Activated T-cell treated with anti-CD3 and anti-CD28 coated beads, Interleukin-2, amount 50 U/mL, for 4 hours (primary cell): ENCODE measurements at regions not wholly inside any gene's neighbourhood (a gene's known extent, or its start where the extent isn't known, plus 50 kb on each side); places are given as distances from the start of the nearest gene placed in this dataset.

Experiments used
- ATAC-seq, 2 donors: fragments of 200-7000 bp; cut with Tn5 transposase; one replicate each; pipeline ENCODE4 v1.10.0; 2021
- DNase-seq: peaks from one replicate; pipeline ENCODE4 v3.0.0-alpha.2; 2020
- H3K27me3 Mint-ChIP-seq: one replicate; pipeline ENCODE4 v1.8.0; 2021; ENCODE audit warnings: low read depth, mixed read lengths
- H3K36me3 Mint-ChIP-seq: one replicate; pipeline ENCODE4 v1.8.0; 2022; ENCODE audit warnings: mixed read lengths; ENCODE audit not compliant: insufficient read depth
- H3K4me1 Mint-ChIP-seq: one replicate; pipeline ENCODE4 v1.8.0; 2021; ENCODE audit warnings: low read depth, mixed read lengths
- H3K4me3 Mint-ChIP-seq: one replicate; pipeline ENCODE4 v1.8.0; 2021; ENCODE audit warnings: mild to moderate bottlenecking, moderate library complexity, mixed read lengths
- H3K9me3 Mint-ChIP-seq: one replicate; pipeline ENCODE4 v1.8.0; 2021; ENCODE audit warnings: mixed read lengths

DNA sequence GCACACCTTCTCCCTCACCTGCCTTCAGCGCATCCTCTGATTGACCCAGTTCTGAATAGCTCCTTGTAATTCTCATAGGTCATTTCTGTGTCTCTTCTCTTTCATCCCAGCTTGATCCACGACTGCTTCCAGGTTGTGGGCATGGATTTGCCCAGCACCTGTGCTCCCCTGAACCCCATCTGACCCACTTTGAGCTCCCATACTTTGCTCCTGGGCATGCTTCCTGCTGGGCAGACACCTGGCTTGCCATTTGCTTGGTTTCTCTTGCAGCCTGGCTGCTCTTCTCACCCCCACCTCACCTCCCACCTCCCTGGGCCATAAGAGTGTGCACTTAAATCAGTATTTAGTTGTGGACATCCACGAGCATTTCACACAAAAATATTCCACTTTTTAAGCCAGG lies 635.5 kb downstream of the TBL1XR1 start:
- Mint-ChIP-seq H3K4me3 (no peak overlapping the region), H3K4me1 (no peaks in the 10 kb centered on the region), H3K9me3 (peaks cover 19% of the 10 kb centered on the region)

GRCh38 chr3:176554791-176555654 lies 642.3 kb downstream of the TBL1XR1 start:
- Mint-ChIP-seq H3K9me3 (no peaks in the 10 kb centered on the region), H3K27me3 (no peaks in the 10 kb centered on the region), H3K4me3 (no peak overlapping the region), H3K36me3 (no peaks in the 10 kb centered on the region), H3K4me1 (no peaks in the 10 kb centered on the region)
- DNase-seq (no peak), ATAC-seq (no peak)

More for the DNA sequence above, 635.5 kb downstream of the TBL1XR1 start:
- DNase-seq (no peak), ATAC-seq (no peak)
- Mint-ChIP-seq H3K27me3 (no peaks in the 10 kb centered on the region), H3K36me3 (no peaks in the 10 kb centered on the region)

DNA sequence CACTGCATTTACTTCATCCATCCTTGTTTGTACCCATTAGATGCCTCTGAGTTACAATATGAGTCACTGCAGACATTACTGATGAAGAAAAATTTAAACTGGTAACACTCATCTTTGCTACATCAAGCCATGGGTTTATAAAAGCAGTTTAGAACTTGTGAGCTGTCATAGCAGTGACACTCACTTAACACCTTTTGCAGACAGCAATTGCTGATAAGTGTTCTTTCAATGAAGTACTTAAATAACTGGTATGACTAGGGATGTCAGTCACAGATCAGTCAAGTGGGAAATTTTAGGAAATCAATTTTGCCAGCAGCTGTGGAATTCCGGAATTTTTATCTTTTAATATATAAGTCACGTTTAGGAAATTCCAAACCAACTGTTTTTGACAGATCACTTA lies 643.0 kb downstream of the TBL1XR1 start:
- H3K9me3 Mint-ChIP-seq, result no peaks in the 10 kb centered on the region
- H3K36me3 Mint-ChIP-seq, result no peaks in the 10 kb centered on the region
- no peaks in the 10 kb centered on the region for H3K4me1 Mint-ChIP-seq
- no peak overlapping the region for H3K4me3 Mint-ChIP-seq
- ATAC-seq (no peak), DNase-seq (no peak)
- H3K27me3 Mint-ChIP-seq, result no peaks in the 10 kb centered on the region

GRCh38 chr3:176526942-176527341 lies 670.3 kb downstream of the TBL1XR1 start:
- DNase-seq (no peak), ATAC-seq (no peak)
- H3K27me3 Mint-ChIP-seq, result peaks cover 2% of the 10 kb centered on the region
- H3K4me1 Mint-ChIP-seq, result no peaks in the 10 kb centered on the region
- H3K9me3 Mint-ChIP-seq, result peaks cover 20% of the 10 kb centered on the region
- H3K4me3 Mint-ChIP-seq, result no peak overlapping the region
- H3K36me3 Mint-ChIP-seq, result no peaks in the 10 kb centered on the region

- peaks cover 13% of the 10 kb centered on the region for H3K9me3 Mint-ChIP-seq
- H3K4me3 Mint-ChIP-seq, result no peak overlapping the region
- no peak for ATAC-seq
- no peaks in the 10 kb centered on the region for H3K36me3 Mint-ChIP-seq
- H3K4me1 Mint-ChIP-seq, result no peaks in the 10 kb centered on the region
- peaks cover 1% of the 10 kb centered on the region for H3K27me3 Mint-ChIP-seq
- no peak for DNase-seq
Observed at GRCh38 chr3:176526225-176526624, 671.1 kb downstream of the TBL1XR1 start.

DNA sequence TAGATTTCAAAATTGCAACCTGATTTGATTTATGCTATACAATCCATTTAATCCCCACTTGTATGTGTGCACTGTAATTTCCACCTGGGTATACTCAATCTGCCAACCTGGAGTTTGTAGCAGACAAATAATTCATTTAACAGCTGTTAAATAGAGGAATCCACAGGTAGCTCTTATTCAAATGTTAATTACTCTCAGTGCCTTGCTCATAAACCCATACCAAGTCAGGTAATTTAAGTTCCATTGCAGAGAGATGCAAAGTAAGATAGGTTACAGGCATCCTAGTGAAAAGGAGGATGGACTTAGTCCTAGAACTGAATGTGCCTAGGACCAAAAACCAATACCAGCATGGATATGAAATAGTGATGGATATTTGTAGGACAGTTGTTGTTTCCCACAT lies 674.2 kb downstream of the TBL1XR1 start:
- no peak for DNase-seq
- H3K9me3 Mint-ChIP-seq, result no peaks in the 10 kb centered on the region
- H3K4me1 Mint-ChIP-seq, result no peaks in the 10 kb centered on the region
- no peaks in the 10 kb centered on the region for H3K27me3 Mint-ChIP-seq
- no peaks in the 10 kb centered on the region for H3K36me3 Mint-ChIP-seq
- no peak overlapping the region for H3K4me3 Mint-ChIP-seq
- ATAC-seq, result no peak

GRCh38 chr3:176522436-176522835 lies 674.8 kb downstream of the TBL1XR1 start:
- no peak overlapping the region for H3K4me3 Mint-ChIP-seq
- no peaks in the 10 kb centered on the region for H3K9me3 Mint-ChIP-seq
- H3K36me3 Mint-ChIP-seq, result no peaks in the 10 kb centered on the region
- ATAC-seq, result no peak
- H3K4me1 Mint-ChIP-seq, result no peaks in the 10 kb centered on the region
- H3K27me3 Mint-ChIP-seq, result no peaks in the 10 kb centered on the region
- DNase-seq, result no peak

DNA sequence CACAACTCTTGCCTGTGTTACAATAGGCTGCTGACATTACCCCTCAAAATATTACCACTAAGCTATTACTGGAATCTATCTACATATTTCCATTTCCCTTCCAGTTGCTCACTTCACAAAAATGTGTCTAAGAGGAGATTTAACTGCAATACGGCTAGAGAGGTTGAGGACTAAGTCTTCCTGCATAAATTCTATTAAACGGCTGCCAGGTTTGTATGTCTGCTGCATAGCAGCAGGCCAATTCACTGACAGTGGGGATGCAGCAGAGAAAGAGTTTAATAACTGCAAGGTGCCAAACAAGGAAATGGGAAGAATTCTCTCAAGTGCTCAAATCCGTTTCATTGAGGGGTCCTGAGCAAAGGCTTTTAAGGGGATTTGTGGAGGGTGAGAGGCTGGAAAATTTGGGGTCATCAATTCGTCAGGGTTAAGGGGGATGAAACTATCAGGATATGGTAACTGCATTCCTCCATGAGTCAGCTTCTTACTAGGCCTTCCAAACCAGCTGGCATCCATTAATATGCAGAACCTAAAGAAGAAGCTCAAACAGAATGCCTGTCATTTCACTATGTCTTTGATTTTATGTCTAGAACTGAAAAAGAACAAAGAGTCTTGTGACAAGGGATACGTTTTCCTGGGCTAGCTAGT lies 675.6 kb downstream of the TBL1XR1 start:
- Mint-ChIP-seq H3K4me3 (no peak overlapping the region), H3K4me1 (no peaks in the 10 kb centered on the region), H3K36me3 (no peaks in the 10 kb centered on the region), H3K9me3 (no peaks in the 10 kb centered on the region), H3K27me3 (no peaks in the 10 kb centered on the region)
- ATAC-seq (no peak), DNase-seq (no peak)

GRCh38 chr3:176514297-176514696 lies 683.0 kb downstream of the TBL1XR1 start:
- DNase-seq, result no peak
- Mint-ChIP-seq H3K36me3 (no peaks in the 10 kb centered on the region), H3K4me1 (no peaks in the 10 kb centered on the region), H3K4me3 (no peak overlapping the region), H3K9me3 (peaks cover 36% of the 10 kb centered on the region), H3K27me3 (no peaks in the 10 kb centered on the region)
- ATAC-seq, result no peak

DNA sequence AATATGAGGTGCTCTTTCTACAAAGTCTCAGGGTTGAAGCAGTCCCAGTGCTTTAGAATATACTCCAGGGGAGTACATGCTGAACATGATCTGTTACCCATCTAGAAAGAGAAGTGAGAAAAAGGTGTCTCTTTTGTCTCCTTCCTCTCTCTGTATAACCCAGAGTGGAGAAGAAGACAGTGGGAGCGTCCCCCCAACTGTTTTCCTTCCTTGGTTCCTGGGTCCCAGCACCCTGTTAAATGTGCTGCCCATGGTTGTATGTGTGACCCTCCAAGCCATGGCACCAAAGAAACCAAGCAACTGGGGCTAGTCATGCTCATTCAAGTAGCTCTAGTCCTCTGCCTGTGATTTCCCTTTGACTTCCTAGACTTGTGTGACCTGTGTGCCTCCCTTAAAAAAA lies 683.7 kb downstream of the TBL1XR1 start:
- Mint-ChIP-seq H3K4me1 (no peaks in the 10 kb centered on the region), H3K27me3 (no peaks in the 10 kb centered on the region), H3K9me3 (peaks cover 39% of the 10 kb centered on the region), H3K36me3 (no peaks in the 10 kb centered on the region), H3K4me3 (no peak overlapping the region)
- no peak for DNase-seq
- ATAC-seq, result no peak

GRCh38 chr3:176512037-176512436 lies 685.2 kb downstream of the TBL1XR1 start:
- Mint-ChIP-seq H3K36me3 (no peaks in the 10 kb centered on the region), H3K4me3 (no peak overlapping the region), H3K27me3 (no peaks in the 10 kb centered on the region), H3K9me3 (peaks cover 43% of the 10 kb centered on the region), H3K4me1 (no peaks in the 10 kb centered on the region)
- no peak for DNase-seq
- no peak for ATAC-seq

DNA sequence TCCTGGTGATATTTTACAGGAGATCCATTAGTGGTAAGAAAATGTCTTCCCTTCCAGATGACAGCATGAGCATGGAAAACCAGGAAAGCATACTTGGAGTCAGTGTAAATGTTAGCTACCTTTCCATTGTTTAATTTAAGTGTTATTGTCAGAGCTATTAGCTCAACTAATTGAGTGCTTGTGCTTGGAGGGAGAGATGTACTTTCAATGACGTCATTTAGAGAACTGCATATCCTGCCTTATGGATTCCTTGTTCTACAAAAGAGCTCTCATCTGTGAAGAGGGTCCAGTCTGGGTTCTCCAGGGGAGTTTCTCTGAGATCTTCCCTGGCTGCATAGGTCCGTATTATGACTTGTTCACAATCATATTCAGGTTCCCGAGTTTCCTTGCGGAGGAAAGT lies 687.2 kb downstream of the TBL1XR1 start:
- no peaks in the 10 kb centered on the region for H3K4me1 Mint-ChIP-seq
- no peaks in the 10 kb centered on the region for H3K27me3 Mint-ChIP-seq
- H3K9me3 Mint-ChIP-seq, result peaks cover 37% of the 10 kb centered on the region
- no peak for ATAC-seq
- H3K4me3 Mint-ChIP-seq, result no peak overlapping the region
- no peak for DNase-seq
- H3K36me3 Mint-ChIP-seq, result no peaks in the 10 kb centered on the region

DNA sequence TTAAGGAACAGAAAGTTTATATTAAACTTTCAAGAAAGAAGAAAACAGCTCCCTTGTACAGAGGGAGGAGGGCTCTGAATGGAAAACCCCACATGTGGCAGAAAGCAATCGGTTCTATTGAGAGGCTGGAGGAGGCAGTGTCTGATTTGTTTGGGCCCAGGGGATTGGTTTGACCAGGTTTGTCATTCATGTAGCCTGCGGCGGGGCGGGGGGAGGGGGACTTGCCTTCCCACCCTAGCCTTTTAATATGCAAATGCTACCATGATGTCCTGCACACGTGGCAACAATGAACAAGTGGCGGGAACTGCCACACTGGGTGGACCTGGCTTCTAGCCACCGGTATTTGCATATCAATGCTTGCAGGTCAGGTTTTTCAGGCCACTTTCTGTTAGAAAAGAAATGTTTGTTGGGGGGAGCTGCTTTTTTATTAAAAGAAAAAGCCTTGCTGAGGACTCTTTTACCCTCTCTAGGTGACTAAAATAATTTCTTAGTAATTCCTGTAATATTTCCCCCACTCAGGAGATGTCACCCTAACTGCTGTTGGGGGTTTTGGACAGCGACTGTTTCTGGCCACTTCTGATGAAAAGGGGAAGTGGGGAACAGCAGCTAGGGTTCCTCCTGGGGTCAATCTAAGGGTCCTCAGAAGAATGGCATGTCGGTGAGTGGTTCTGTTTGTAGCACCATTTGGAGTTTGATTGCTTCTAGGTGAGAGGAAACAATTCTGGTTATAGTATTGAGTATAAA lies 691.2 kb downstream of the TBL1XR1 start:
- Mint-ChIP-seq H3K9me3 (peaks cover 8% of the 10 kb centered on the region), H3K27me3 (no peaks in the 10 kb centered on the region), H3K4me1 (no peaks in the 10 kb centered on the region), H3K4me3 (no peak overlapping the region), H3K36me3 (no peaks in the 10 kb centered on the region)
- ATAC-seq, result no peak
- DNase-seq, result no peak

DNA sequence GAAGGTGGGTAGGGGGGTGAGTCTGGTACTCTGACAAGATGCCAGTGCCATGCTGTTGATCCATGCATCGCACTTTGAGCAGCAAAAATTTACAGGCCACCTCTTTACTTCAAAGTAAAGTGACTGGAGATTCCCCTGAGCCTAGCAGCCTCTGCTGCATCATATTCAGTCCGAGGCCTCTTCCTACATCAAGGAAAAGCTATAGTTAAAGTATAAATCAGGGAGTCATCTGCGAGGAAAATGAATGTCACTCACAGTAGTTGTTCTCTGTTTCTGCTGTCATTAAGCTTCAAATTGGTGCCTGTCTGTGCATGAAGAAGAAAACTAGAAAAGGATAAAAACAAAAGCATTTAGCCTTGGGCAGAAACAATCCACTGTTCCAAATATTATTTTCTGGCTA lies 706.2 kb downstream of the TBL1XR1 start:
- Mint-ChIP-seq H3K4me1 (no peaks in the 10 kb centered on the region), H3K36me3 (no peaks in the 10 kb centered on the region), H3K27me3 (no peaks in the 10 kb centered on the region), H3K4me3 (no peak overlapping the region), H3K9me3 (no peaks in the 10 kb centered on the region)
- no peak for ATAC-seq
- DNase-seq, result no peak

GRCh38 chr3:176490357-176490756 lies 706.9 kb downstream of the TBL1XR1 start:
- H3K36me3 Mint-ChIP-seq, result no peaks in the 10 kb centered on the region
- H3K27me3 Mint-ChIP-seq, result no peaks in the 10 kb centered on the region
- ATAC-seq (no peak), DNase-seq (no peak)
- H3K4me1 Mint-ChIP-seq, result no peaks in the 10 kb centered on the region
- no peak overlapping the region for H3K4me3 Mint-ChIP-seq
- no peaks in the 10 kb centered on the region for H3K9me3 Mint-ChIP-seq
